T-cell (primary cell): ENCODE measurements at regions not wholly inside any gene's neighbourhood (a gene's known extent, or its start where the extent isn't known, plus 50 kb on each side); places are given as distances from the start of the nearest gene placed in this dataset.

ENCODE experiments used
- ATAC-seq, 4 experiments: fragments of 200-7000 bp in 3 of 4; fragments of 150-1000 bp in 1 of 4; cut with Tn5 transposase; replicated peaks in 1 of 4; 1 replicate in 3 of 4; 2 replicates in 1 of 4; pipeline ENCODE4 v1.10.0; 2021; ENCODE audit warnings: moderate library complexity in 3 of 4, mild to moderate bottlenecking in 2 of 4, moderate number of reproducible peaks in 1 of 4
- CTCF ChIA-PET, 2 donors: fragments of 300-600 bp; sonication (Branson Sonifier 250); formaldehyde crosslinking; loops; one replicate each; lab custom pipeline; 2022; ENCODE audit warnings: antibody characterized with exemption in 2 of 2; lab: Charles Lee
- POLR2A ChIA-PET, 2 donors: fragments of 300-600 bp; sonication (Branson Sonifier 250); formaldehyde crosslinking; loops; one replicate each; lab custom pipeline; 2022; ENCODE audit warnings: antibody characterized with exemption in 2 of 2; lab: Charles Lee
- DNase-seq, 35 experiments: peaks; one replicate each; pipeline versions ENCODE4 v3.0.0 to v3.0.0-alpha.2; 2013 to 2023
- H3K27ac ChIP-seq: one replicate; pipeline ENCODE4 v1.5.1; 2013; ENCODE audit warnings: low read length
- H3K27me3 ChIP-seq, 2 experiments: replicated peaks in 1 of 2; 1 replicate in 1 of 2; 2 replicates in 1 of 2; pipeline versions ENCODE4 v1.6.1 to v1.7.0; 2013; ENCODE audit warnings: low read length in 1 of 2, mixed read lengths in 1 of 2; ENCODE audit not compliant: control insufficient read depth in 2 of 2, insufficient read depth in 2 of 2; ENCODE audit errors: extremely low read depth in 1 of 2
- H3K36me3 ChIP-seq, 2 donors: 1 replicate in 1 of 2; 2 replicates in 1 of 2; pipeline versions ENCODE4 v1.6.1 to v1.7.0; 2013; ENCODE audit warnings: low read length in 1 of 2; ENCODE audit not compliant: control insufficient read depth in 2 of 2, insufficient read depth in 1 of 2; ENCODE audit errors: extremely low read depth in 1 of 2
- H3K4me1 ChIP-seq, 2 experiments: 1 replicate in 1 of 2; 2 replicates in 1 of 2; pipeline versions ENCODE4 v1.6.1 to v1.7.0; 2013; ENCODE audit warnings: low read length in 2 of 2, mixed read lengths in 1 of 2; ENCODE audit not compliant: insufficient read depth in 2 of 2, control insufficient read depth in 1 of 2; ENCODE audit errors: extremely low read depth in 1 of 2
- H3K4me3 ChIP-seq, 2 donors: 1 replicate in 1 of 2; 2 replicates in 1 of 2; pipeline versions ENCODE4 v1.5.1 to v1.7.0; 2013; ENCODE audit warnings: mild to moderate bottlenecking in 2 of 2, low read length in 1 of 2, moderate library complexity in 1 of 2; ENCODE audit not compliant: control insufficient read depth in 1 of 2; ENCODE audit errors: extremely low read depth in 1 of 2
- H3K9me3 ChIP-seq: 2 replicates; pipeline ENCODE4 v1.7.0; 2013
- H3K27ac Mint-ChIP-seq, 2 donors: one replicate each; pipeline ENCODE4 v1.8.0; 2020 to 2021; ENCODE audit warnings: mild to moderate bottlenecking in 2 of 2, mixed read lengths in 2 of 2
- H3K27me3 Mint-ChIP-seq, 2 donors: one replicate each; pipeline ENCODE4 v1.8.0; 2021 to 2022; ENCODE audit warnings: mixed read lengths in 2 of 2
- H3K36me3 Mint-ChIP-seq: one replicate; pipeline ENCODE4 v1.8.0; 2021; ENCODE audit warnings: mixed read lengths
- H3K4me1 Mint-ChIP-seq, 3 donors: one replicate each; pipeline ENCODE4 v1.8.0; 2020 to 2022; ENCODE audit warnings: mixed read lengths in 3 of 3, mild to moderate bottlenecking in 1 of 3
- H3K4me3 Mint-ChIP-seq, 3 donors: one replicate each; pipeline ENCODE4 v1.8.0; 2020 to 2022; ENCODE audit warnings: mild to moderate bottlenecking in 3 of 3, mixed read lengths in 3 of 3, moderate library complexity in 3 of 3
- H3K9me3 Mint-ChIP-seq, 3 donors: one replicate each; pipeline ENCODE4 v1.8.0; 2020 to 2022; ENCODE audit warnings: mixed read lengths in 3 of 3
- WGBS: methylation state at CpG from one replicate; pipeline ENCODE4 v1.1.5; 2013; ENCODE audit warnings: missing lambda C conversion rate; ENCODE audit not compliant: insufficient coverage; 5-methylcytosine and 5-hydroxymethylcytosine counted together

DNA sequence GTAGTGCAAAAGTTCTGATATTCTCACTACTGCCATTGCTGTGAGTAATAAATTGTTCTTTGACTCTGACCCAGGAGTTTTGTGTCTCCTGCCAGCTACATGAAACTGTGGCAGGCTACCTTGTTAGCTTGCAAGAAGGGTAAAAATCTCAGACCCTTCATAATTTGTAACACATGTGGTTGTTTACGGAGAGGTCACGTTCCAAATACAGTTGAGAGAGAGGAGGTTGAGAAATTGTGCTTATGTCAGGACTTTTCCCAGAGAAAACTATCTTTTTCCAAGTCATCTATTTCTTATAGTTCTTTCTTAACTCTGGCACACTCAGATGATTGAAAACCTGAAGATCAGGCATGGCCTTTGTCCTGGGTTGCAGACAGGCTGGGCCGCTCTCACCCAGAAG is 114.4 kb upstream of the SVIL start:
- ChIA-PET CTCF (interaction anchor here in 1 of 2 donors (1.1 kb wide), 1 partner anchor 13 kb away, joined by 3 read pairs; no protein-coding TSS in a partner anchor), POLR2A (no interaction called here)
- DNase-seq (no peak), ATAC-seq (no peak)
- H3K4me1 ChIP-seq: no peaks in the 10 kb centered on the region
- no peaks in the 10 kb centered on the region for H3K36me3 ChIP-seq
- H3K9me3 ChIP-seq: no peaks in the 10 kb centered on the region
- 100% methylated on average over 1 of the region's 3 CpGs for WGBS
- H3K27ac ChIP-seq: no peak overlapping the region
- no peak overlapping the region for H3K4me3 ChIP-seq
- H3K27me3 ChIP-seq: peaks cover 0 to 5% of the 10 kb centered on the region in 2 experiments
- peaks cover 8% of the 10 kb centered on the region in 2 donors for H3K27me3 Mint-ChIP-seq
- H3K27ac Mint-ChIP-seq: no peak overlapping the region
- no peak overlapping the region for H3K4me3 Mint-ChIP-seq
- no peaks in the 10 kb centered on the region for H3K9me3 Mint-ChIP-seq
- no peaks in the 10 kb centered on the region for H3K4me1 Mint-ChIP-seq
- no peaks in the 10 kb centered on the region for H3K36me3 Mint-ChIP-seq

DNA sequence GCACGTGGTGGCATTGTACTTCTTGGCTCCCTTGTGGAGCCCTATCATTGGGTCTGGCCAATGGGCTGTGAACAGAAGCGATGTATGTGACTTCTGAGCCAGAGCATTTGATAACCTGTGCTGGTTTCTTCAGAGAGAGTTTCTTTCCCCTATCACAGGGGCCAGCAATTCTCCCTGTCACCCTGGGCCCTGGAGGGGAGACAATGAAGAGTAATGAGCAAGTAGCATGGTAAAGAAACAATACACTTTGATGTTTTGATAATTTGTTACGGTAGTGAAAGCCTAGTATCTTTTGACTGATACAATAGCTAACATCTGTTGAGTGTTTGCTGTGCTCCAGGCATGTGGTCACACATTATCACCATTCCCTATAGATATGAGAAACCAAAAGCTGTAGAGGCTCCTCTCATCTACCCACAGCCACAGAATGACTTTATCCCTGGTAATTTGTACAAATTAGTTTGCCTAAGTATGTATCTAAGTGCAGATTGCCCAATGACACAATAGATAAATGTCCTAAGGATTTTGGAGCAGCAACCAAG is 113.4 kb upstream of the SVIL start:
- H3K36me3 Mint-ChIP-seq: no peaks in the 10 kb centered on the region
- H3K27me3 Mint-ChIP-seq: peaks cover 8 to 10% of the 10 kb centered on the region in 2 donors
- Histone ChIP-seq H3K27ac (no peak overlapping the region), H3K9me3 (no peaks in the 10 kb centered on the region), H3K27me3 (peaks cover 0 to 9% of the 10 kb centered on the region in 2 experiments), H3K4me3 (no peak overlapping the region), H3K36me3 (no peaks in the 10 kb centered on the region), H3K4me1 (no peaks in the 10 kb centered on the region)
- ChIA-PET POLR2A (no interaction called here), CTCF (interaction anchor here in 1 of 2 donors (1.1 kb wide), 1 partner anchor 12 kb away, joined by 3 read pairs; no protein-coding TSS in a partner anchor)
- H3K9me3 Mint-ChIP-seq: no peaks in the 10 kb centered on the region
- no peak overlapping the region for H3K27ac Mint-ChIP-seq
- no peak overlapping the region for H3K4me3 Mint-ChIP-seq
- no CpG with 5 or more reads among the region's 3 CpGs for whole genome bisulfite sequencing
- no peaks in the 10 kb centered on the region for H3K4me1 Mint-ChIP-seq
- ATAC-seq: no peak
- no peak for DNase-seq

DNA sequence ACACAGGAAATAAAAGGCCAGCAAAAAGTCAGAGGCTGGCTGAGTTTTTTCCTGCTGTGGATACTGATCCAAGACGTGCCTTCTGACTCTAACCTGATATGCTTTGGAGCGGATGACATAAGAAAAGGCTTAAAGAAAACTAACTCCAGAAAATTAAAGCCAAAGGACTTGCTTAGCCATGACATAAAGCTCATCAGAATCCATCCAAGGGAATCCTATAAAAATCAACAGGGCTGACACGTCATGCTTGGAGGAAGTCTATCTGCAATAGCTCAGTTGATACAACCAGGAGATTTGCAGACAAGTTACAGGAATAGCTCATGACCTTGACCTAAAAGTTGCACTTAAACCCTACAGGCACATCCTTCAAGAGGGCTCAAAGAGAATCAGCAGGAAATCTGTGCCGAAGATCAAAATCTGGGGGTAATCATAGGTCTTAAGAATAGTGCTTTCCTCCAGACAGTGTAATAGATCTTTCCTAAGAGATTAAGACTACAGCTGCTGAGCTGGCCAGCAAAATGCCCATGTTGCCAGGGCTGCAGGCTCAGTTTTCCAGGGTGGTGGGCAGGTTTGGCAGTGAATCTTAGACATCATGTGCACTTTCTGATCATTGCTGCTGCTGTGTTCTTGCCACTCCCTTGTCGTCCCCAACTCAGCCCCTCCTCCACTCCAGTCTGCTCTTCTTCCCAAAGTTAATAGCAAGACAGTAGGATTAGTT is 111.5 kb upstream of the SVIL start:
- no peak overlapping the region for H3K27ac ChIP-seq
- peaks cover 0 to 10% of the 10 kb centered on the region in 2 experiments for H3K27me3 ChIP-seq
- no peaks in the 10 kb centered on the region for H3K9me3 ChIP-seq
- H3K4me1 ChIP-seq: no peaks in the 10 kb centered on the region
- Mint-ChIP-seq H3K27me3 (peaks cover 8 to 10% of the 10 kb centered on the region in 2 donors), H3K9me3 (no peaks in the 10 kb centered on the region), H3K27ac (no peak overlapping the region), H3K4me1 (no peaks in the 10 kb centered on the region), H3K36me3 (no peaks in the 10 kb centered on the region), H3K4me3 (no peak overlapping the region)
- ChIA-PET CTCF (interaction anchor here in 1 of 2 donors (0.6 kb wide), 1 partner anchor 366 kb away, joined by 6 read pairs; no protein-coding TSS in a partner anchor), POLR2A (no interaction called here)
- 63% methylated on average over 2 of the region's 5 CpGs for WGBS
- ATAC-seq: no peak
- no peak overlapping the region for H3K4me3 ChIP-seq
- no peaks in the 10 kb centered on the region for H3K36me3 ChIP-seq
- no peak for DNase-seq

DNA sequence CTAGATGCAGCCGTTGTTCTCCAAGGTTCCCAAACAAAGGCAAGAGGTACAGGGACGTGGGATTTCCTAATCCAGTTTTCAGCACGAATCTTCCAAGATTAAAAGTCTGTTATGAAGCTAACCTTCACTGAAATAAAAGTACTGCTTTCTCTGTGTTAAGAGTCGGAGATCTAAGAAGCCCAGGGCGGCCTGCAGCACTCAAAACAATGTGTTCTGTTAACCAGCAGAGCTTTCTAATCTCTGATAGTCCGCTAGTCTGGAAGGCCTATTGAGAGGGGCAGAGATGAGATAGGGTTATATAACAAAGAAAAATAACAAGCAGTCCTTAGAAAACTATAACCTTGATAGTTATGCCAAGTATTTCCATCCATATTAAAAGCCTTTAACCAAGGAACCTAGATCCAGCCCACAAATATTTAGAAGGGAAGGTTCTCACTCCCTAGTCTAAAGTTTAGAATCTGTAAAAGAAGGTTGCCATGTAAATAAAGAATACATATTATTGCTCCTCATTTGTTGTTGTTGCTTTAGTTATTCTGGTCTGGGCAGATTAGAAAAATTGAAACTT is 106.3 kb upstream of the SVIL start:
- DNase-seq (no peak), ATAC-seq (no peak)
- no peak overlapping the region for H3K4me3 Mint-ChIP-seq
- no peak overlapping the region for H3K4me3 ChIP-seq
- H3K4me1 ChIP-seq: peaks cover 0 to 8% of the 10 kb centered on the region in 2 experiments
- no peak overlapping the region for H3K27ac ChIP-seq
- H3K9me3 Mint-ChIP-seq: no peaks in the 10 kb centered on the region
- WGBS: 67% methylated on average over 4 of the region's 6 CpGs
- peaks cover 0 to 18% of the 10 kb centered on the region in 2 experiments for H3K27me3 ChIP-seq
- H3K9me3 ChIP-seq: no peaks in the 10 kb centered on the region
- H3K4me1 Mint-ChIP-seq: peaks cover 4 to 6% (median 4%) of the 10 kb centered on the region in 3 donors
- POLR2A ChIA-PET: no interaction called here
- no peaks in the 10 kb centered on the region for H3K36me3 ChIP-seq
- peak overlapping the region in 1 of 2 donors; percentile 13 for H3K27ac Mint-ChIP-seq
- peaks cover 0 to 6% of the 10 kb centered on the region in 2 donors for H3K27me3 Mint-ChIP-seq
- CTCF ChIA-PET: no interaction called here
- H3K36me3 Mint-ChIP-seq: no peaks in the 10 kb centered on the region

GRCh38 chr10:29738341-29738740 is 103.6 kb upstream of the SVIL start:
- no peak for ATAC-seq
- Histone ChIP-seq H3K4me1 (peaks cover 9 to 27% of the 10 kb centered on the region in 2 experiments), H3K9me3 (no peaks in the 10 kb centered on the region), H3K27me3 (peaks cover 0 to 14% of the 10 kb centered on the region in 2 experiments), H3K27ac (no peak overlapping the region), H3K36me3 (no peaks in the 10 kb centered on the region), H3K4me3 (no peak overlapping the region)
- H3K27ac Mint-ChIP-seq: no peak overlapping the region
- WGBS: no CpG with 5 or more reads among the region's 11 CpGs
- H3K4me3 Mint-ChIP-seq: no peak overlapping the region
- no peaks in the 10 kb centered on the region for H3K9me3 Mint-ChIP-seq
- no peaks in the 10 kb centered on the region for H3K36me3 Mint-ChIP-seq
- peaks cover 20 to 22% (median 20%) of the 10 kb centered on the region in 3 donors for H3K4me1 Mint-ChIP-seq
- DNase-seq: no peak
- H3K27me3 Mint-ChIP-seq: peaks cover 0 to 4% of the 10 kb centered on the region in 2 donors
- CTCF ChIA-PET: interaction anchor here in 1 of 2 donors (0.7 kb wide), 1 partner anchor 54 kb away, joined by 4 read pairs; no protein-coding TSS in a partner anchor
- POLR2A ChIA-PET: interaction anchor here in 1 of 2 donors (0.7 kb wide), 1 partner anchor 124 kb away, joined by 4 read pairs; no protein-coding TSS in a partner anchor

- POLR2A ChIA-PET: no interaction called here
- no peak overlapping the region for H3K4me3 ChIP-seq
- no peaks in the 10 kb centered on the region for H3K9me3 ChIP-seq
- peaks cover 0 to 11% of the 10 kb centered on the region in 2 experiments for H3K27me3 ChIP-seq
- H3K27me3 Mint-ChIP-seq: peaks cover 0 to 4% of the 10 kb centered on the region in 2 donors
- peak overlapping the region in 1 of 2 donors; percentile 69 for H3K27ac Mint-ChIP-seq
- 44% methylated on average over 26 of the region's 27 CpGs for WGBS
- ATAC-seq (no peak), DNase-seq (peak in 5 of 35 experiments; percentile 1 to 22 (median 17))
- no peak overlapping the region for H3K27ac ChIP-seq
- H3K4me1 ChIP-seq: peaks cover 9 to 29% of the 10 kb centered on the region in 2 experiments
- H3K36me3 Mint-ChIP-seq: no peaks in the 10 kb centered on the region
- H3K36me3 ChIP-seq: no peaks in the 10 kb centered on the region
- CTCF ChIA-PET: interaction anchor here in 1 of 2 donors (0.6 to 1.6 kb wide), 2 partner anchors 104 to 113 kb away, joined by 3 to 4 read pairs; no protein-coding TSS in a partner anchor
- no peaks in the 10 kb centered on the region for H3K9me3 Mint-ChIP-seq
- peak overlapping the region; percentile 77 to 86 (median 80) for H3K4me3 Mint-ChIP-seq
- H3K4me1 Mint-ChIP-seq: peaks cover 30 to 34% (median 31%) of the 10 kb centered on the region in 3 donors
These were observed 102.4 kb upstream of the SVIL start for GRCh38 chr10:29737074-29737593.
